ENCODE measurements at regions not wholly inside any gene's neighbourhood (a gene's known extent, or its start where the extent isn't known, plus 50 kb on each side); places are given as distances from the start of the nearest gene placed in this dataset.

DNA sequence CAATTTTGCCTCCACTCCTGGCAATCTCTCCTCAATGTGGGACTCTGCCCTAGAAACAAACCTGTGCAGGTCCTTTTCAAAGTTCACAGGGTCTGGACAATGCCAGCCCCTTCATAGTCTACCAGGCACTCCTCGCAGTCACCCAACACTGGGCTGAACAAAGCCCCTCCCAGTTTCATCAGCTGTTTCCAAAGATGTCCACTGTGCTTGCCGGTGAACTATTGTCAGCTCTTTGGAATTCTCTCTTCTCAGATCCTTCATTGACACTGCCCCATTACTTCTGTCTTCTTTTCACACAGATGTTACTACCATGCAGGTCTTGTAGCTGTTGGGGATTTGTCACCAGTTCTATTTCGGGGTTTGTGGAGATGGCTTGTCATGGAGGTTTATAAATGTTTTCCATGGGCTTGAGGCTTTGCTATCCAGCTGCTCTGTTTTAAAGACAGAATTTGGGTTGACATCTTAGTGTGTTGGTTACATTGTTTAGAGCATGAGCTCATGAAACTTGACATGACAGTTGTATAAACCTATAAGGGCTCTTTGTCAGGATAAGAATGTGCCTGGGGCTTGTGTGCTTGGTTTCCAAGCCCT lies 77.3 kb upstream of the DHRS4 start:
- H3K4me3 ChIP-seq: no peak overlapping the region
- TF ChIP-seq, protein P1, sequence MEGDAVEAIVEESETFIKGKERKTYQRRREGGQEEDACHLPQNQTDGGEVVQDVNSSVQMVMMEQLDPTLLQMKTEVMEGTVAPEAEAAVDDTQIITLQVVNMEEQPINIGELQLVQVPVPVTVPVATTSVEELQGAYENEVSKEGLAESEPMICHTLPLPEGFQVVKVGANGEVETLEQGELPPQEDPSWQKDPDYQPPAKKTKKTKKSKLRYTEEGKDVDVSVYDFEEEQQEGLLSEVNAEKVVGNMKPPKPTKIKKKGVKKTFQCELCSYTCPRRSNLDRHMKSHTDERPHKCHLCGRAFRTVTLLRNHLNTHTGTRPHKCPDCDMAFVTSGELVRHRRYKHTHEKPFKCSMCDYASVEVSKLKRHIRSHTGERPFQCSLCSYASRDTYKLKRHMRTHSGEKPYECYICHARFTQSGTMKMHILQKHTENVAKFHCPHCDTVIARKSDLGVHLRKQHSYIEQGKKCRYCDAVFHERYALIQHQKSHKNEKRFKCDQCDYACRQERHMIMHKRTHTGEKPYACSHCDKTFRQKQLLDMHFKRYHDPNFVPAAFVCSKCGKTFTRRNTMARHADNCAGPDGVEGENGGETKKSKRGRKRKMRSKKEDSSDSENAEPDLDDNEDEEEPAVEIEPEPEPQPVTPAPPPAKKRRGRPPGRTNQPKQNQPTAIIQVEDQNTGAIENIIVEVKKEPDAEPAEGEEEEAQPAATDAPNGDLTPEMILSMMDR (IDR thresholded peaks at IDR 0.05): no peak
- no peak for TF ChIP-seq POLR2A (IDR thresholded peaks at IDR 0.05)
- no peak overlapping the region for H3K27ac ChIP-seq
- no peaks in the 10 kb centered on the region for H3K4me1 ChIP-seq
- no peaks in the 10 kb centered on the region for H3K27me3 ChIP-seq
- DNase-seq: no peak
- no peaks in the 10 kb centered on the region for H3K9me3 ChIP-seq
- H3K36me3 ChIP-seq: no peaks in the 10 kb centered on the region

DNA sequence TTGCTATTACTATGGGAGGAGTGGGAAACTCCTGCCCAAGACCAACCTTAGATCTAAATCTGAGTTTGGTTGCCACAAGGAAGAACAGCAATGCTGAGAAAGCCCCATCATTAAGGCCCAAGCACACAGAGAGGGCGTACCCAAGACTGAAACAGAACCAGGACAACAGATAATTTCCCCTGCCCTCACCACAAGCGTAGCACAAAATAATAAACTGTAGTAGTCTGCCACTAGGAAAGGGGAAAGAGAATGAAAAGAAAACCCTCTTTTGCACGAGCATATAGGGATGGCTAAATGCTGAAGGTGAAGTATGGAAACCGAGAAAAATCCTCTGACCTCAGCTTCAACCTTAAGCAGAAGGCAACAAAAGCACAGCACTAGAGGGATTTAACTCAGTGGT lies 76.5 kb upstream of the DHRS4 start:
- H3K4me1 ChIP-seq: no peaks in the 10 kb centered on the region
- no peak overlapping the region for H3K27ac ChIP-seq
- no peak overlapping the region for H3K4me3 ChIP-seq
- no peaks in the 10 kb centered on the region for H3K9me3 ChIP-seq
- no peaks in the 10 kb centered on the region for H3K36me3 ChIP-seq
- no peak for DNase-seq
- no peak for TF ChIP-seq POLR2A (IDR thresholded peaks at IDR 0.05)
- TF ChIP-seq, protein P1 (IDR thresholded peaks at IDR 0.05): no peak
- H3K27me3 ChIP-seq: no peaks in the 10 kb centered on the region

DNA sequence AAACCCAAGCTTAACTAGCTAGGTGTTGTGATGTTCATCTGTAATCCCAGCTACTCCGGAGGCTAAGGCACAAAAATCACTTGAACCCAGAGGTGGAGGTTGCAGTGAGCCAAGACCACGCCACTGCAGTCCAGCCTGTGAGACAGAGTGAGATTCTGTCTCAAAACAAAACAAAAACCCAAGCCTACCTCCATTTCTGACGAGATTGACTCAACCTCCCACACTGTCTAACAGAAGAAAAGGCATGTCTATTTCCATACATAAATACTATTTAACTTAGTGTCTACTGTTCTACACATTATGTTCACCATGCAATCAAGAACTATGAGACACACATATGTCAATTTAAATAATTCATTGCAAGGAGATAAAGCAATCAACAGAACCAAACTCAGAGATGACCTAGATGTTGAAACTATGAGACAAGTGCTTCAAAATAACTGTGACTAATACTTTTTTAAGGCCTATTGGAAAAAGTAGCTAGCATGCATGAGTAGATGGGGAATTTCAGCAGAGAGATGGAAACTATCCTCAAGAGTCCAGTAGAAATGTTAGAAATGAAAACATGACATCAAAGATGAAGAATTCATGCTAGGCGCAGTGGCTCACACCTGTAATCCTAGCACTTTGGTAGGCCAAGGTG lies 75.9 kb upstream of the DHRS4 start:
- no peak overlapping the region for H3K27ac ChIP-seq
- no peak overlapping the region for H3K4me3 ChIP-seq
- no peaks in the 10 kb centered on the region for H3K36me3 ChIP-seq
- TF ChIP-seq, protein P1 (IDR thresholded peaks at IDR 0.05): no peak
- no peak for TF ChIP-seq POLR2A (IDR thresholded peaks at IDR 0.05)
- H3K27me3 ChIP-seq: no peaks in the 10 kb centered on the region
- no peaks in the 10 kb centered on the region for H3K9me3 ChIP-seq
- no peak for DNase-seq
- H3K4me1 ChIP-seq: no peaks in the 10 kb centered on the region

DNA sequence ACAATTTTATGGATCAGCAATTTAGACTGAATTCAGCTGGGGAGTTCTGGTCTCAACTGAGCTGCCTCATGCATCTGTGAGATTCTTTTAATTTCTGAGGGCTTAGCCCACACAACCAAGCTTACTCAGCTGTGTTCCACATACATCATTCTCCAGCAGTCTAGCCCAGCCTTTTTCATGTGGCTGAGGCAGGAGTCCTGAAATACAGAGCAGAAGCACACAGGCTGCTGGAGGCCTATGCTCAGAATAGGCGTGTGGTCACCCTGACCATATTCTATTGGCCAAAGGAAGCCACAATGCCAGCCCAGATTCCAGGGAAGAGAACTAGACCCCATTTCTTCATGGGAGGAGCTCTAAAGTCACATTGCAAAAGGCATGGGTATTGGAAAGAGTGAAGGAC lies 72.3 kb upstream of the DHRS4 start:
- no peak overlapping the region for H3K4me3 ChIP-seq
- no peaks in the 10 kb centered on the region for H3K36me3 ChIP-seq
- no peak overlapping the region for H3K27ac ChIP-seq
- DNase-seq: no peak
- no peaks in the 10 kb centered on the region for H3K4me1 ChIP-seq
- no peaks in the 10 kb centered on the region for H3K27me3 ChIP-seq
- TF ChIP-seq, protein P1 (IDR thresholded peaks at IDR 0.05): no peak
- no peak for TF ChIP-seq POLR2A (IDR thresholded peaks at IDR 0.05)
- no peaks in the 10 kb centered on the region for H3K9me3 ChIP-seq

DNA sequence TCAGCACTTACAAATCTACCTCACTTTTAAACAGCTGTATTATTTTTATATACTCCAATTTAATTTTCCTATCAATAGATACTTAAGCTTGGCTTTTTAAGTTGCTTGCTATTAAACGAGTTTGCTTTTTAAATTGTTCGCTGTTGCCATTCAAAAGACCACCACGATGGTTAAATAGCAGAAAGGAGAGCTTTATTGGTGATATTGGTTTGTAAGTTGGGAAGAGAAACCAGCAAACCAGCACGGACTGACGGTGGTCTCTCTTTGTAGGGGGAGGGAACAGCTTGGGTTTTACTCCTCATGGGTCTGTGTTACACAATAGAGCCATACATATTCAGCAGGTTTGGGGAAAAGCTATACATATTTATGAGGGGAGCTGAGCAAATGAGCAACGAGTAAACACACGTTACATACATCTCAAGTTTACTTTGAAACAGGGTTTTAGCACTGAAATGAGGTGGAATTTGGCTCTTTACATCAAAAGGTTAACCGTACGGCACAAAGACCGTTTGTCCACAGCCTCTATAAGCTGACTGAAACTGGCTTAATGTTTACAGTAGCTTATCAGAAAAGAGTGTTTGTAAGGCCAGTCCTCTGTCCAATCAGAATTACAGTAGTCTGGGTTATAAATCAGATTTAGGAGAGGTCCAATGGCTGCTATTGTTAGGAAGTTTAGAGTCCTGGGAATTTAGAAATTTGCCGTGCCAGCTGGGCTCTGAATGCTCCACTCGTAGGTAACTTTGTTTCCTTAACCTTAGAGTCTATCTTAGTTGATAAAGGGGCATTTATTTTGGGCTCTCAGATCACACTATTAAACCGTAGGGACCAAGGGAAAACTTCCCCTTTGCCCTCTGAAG lies 69.7 kb upstream of the DHRS4 start:
- Histone ChIP-seq H3K27me3 (no peaks in the 10 kb centered on the region), H3K9me3 (peaks cover 0 to 7% (median 0%) of the 10 kb centered on the region in 4 donors), H3K4me1 (no peaks in the 10 kb centered on the region), H3K4me3 (no peak overlapping the region), H3K36me3 (no peaks in the 10 kb centered on the region), H3K27ac (no peak overlapping the region)
- TF ChIP-seq POLR2A (IDR thresholded peaks at IDR 0.05): no peak
- TF ChIP-seq, protein P1 (IDR thresholded peaks at IDR 0.05): no peak
- no peak for DNase-seq

All from Peyer's patch (tissue), 4 donors.